ENCODE measurements at regions not wholly inside any gene's neighbourhood (a gene's known extent, or its start where the extent isn't known, plus 50 kb on each side); places are given as distances from the start of the nearest gene placed in this dataset.

GRCh38 chr12:105580821-105581352 is 250.4 kb downstream of the C12orf75 start:
- TF ChIP-seq CTCF (IDR thresholded peaks at IDR 0.05; ENCODE audit: insufficient read depth, low read length, poor library complexity, severe bottlenecking) (no peak), EZH2phosphoT487 (conservative IDR thresholded peaks at IDR 0.05; ENCODE audit: low read length) (no peak)
